Breast epithelium (tissue), 4 donors: ENCODE measurements at regions not wholly inside any gene's neighbourhood (a gene's known extent, or its start where the extent isn't known, plus 50 kb on each side); places are given as distances from the start of the nearest gene placed in this dataset.

Experiments used
- DNase-seq, 2 donors: peaks; one replicate each; pipeline ENCODE4 v3.0.0-alpha.2; 2019; ENCODE audit warnings: low spot score in 2 of 2
- H3K27ac ChIP-seq, 2 donors: fragments of 200-600 bp; sonication (generic) in 1 of 2; one replicate each; pipeline ENCODE4 v1.5.1; 2016 to 2019; ENCODE audit warnings: mild to moderate bottlenecking in 1 of 2
- H3K27me3 ChIP-seq, 2 donors: fragments of 200-600 bp; sonication (generic) in 1 of 2; one replicate each; pipeline versions ENCODE4 v1.5.1 to v1.6.0; 2017 to 2019; ENCODE audit warnings: control low read depth in 1 of 2, mild to moderate bottlenecking in 1 of 2
- H3K36me3 ChIP-seq: fragments of 200-600 bp; one replicate; pipeline ENCODE4 v1.5.1; 2019
- H3K4me1 ChIP-seq, 2 donors: fragments of 200-600 bp; sonication (generic); one replicate each; pipeline ENCODE4 v1.5.1; 2016 to 2019; ENCODE audit warnings: control low read depth in 1 of 2
- H3K4me3 ChIP-seq, 3 donors: fragments of 200-600 bp; sonication (generic); 1 replicate in 2 of 3; 2 replicates in 1 of 3; pipeline ENCODE4 v1.5.1; 2016 to 2019; ENCODE audit warnings: mild to moderate bottlenecking in 3 of 3, moderate library complexity in 2 of 3
- H3K9me3 ChIP-seq, 2 donors: fragments of 200-600 bp; sonication (generic) in 1 of 2; one replicate each; pipeline ENCODE4 v1.5.1; 2016 to 2019; ENCODE audit warnings: control low read depth in 1 of 2
- CTCF ChIP-seq, 3 donors: fragments of 450-650 bp; IDR thresholded peaks; one replicate each; pipeline ENCODE4 v1.5.1; 2016 to 2017; ENCODE audit warnings: antibody characterized with exemption in 3 of 3, mild to moderate bottlenecking in 3 of 3, moderate library complexity in 3 of 3
- POLR2A ChIP-seq: fragments of 450-650 bp; IDR thresholded peaks from one replicate; pipeline ENCODE4 v1.6.1; 2016; ENCODE audit warnings: antibody characterized with exemption, mild to moderate bottlenecking, moderate library complexity
- POLR2AphosphoS5 ChIP-seq, 3 donors: sonication (generic); formaldehyde crosslinking; IDR thresholded peaks; one replicate each; pipeline ENCODE4 v1.6.1; 2017; ENCODE audit warnings: antibody characterized with exemption in 3 of 3
- intact Hi-C: fragments of 100-400 bp; cut with DNase I; formaldehyde crosslinking; loops from one replicate; pipeline ENCODE4 v1.15.1; 2023; ENCODE audit warnings: low total_unique reads

GRCh38 chr2:67797801-67798540 lies 264.8 kb downstream of the C1D start:
- Histone ChIP-seq H3K4me3 (no peak overlapping the region), H3K36me3 (no peaks in the 10 kb centered on the region), H3K9me3 (no peaks in the 10 kb centered on the region), H3K27me3 (no peaks in the 10 kb centered on the region), H3K27ac (no peak overlapping the region), H3K4me1 (peaks cover 0 to 5% of the 10 kb centered on the region in 2 donors)
- intact Hi-C loops = no loop called here
- TF ChIP-seq CTCF (IDR thresholded peaks at IDR 0.05) (no peak), POLR2A (no peak), POLR2AphosphoS5 (IDR thresholded peaks at IDR 0.05) (no peak)
- no peak for DNase-seq

- intact Hi-C loops = no loop called here
- no peak for TF ChIP-seq CTCF (IDR thresholded peaks at IDR 0.05)
- TF ChIP-seq POLR2A = no peak
- TF ChIP-seq POLR2AphosphoS5 (IDR thresholded peaks at IDR 0.05) = no peak
Measured at GRCh38 chr2:67798541-67799160, 264.2 kb downstream of the C1D start.

GRCh38 chr2:67799886-67800285 lies 262.9 kb downstream of the C1D start:
- TF ChIP-seq POLR2A = no peak
- TF ChIP-seq POLR2AphosphoS5 (IDR thresholded peaks at IDR 0.05) = no peak
- TF ChIP-seq CTCF (IDR thresholded peaks at IDR 0.05) = no peak
- Histone ChIP-seq H3K4me1 (no peaks in the 10 kb centered on the region), H3K4me3 (no peak overlapping the region), H3K36me3 (no peaks in the 10 kb centered on the region), H3K27ac (no peak overlapping the region), H3K27me3 (no peaks in the 10 kb centered on the region), H3K9me3 (no peaks in the 10 kb centered on the region)
- DNase-seq = no peak
- intact Hi-C loops = no loop called here

More at GRCh38 chr2:67798541-67799160, 264.2 kb downstream of the C1D start:
- DNase-seq = no peak
- Histone ChIP-seq H3K4me3 (no peak overlapping the region), H3K27me3 (no peaks in the 10 kb centered on the region), H3K9me3 (no peaks in the 10 kb centered on the region), H3K27ac (no peak overlapping the region), H3K4me1 (no peaks in the 10 kb centered on the region), H3K36me3 (no peaks in the 10 kb centered on the region)

- Histone ChIP-seq H3K4me3 (no peak overlapping the region), H3K27ac (no peak overlapping the region), H3K4me1 (no peaks in the 10 kb centered on the region), H3K36me3 (no peaks in the 10 kb centered on the region), H3K27me3 (no peaks in the 10 kb centered on the region), H3K9me3 (peaks cover 0 to 3% of the 10 kb centered on the region in 2 donors)
- no peak for TF ChIP-seq CTCF (IDR thresholded peaks at IDR 0.05)
- no peak for TF ChIP-seq POLR2AphosphoS5 (IDR thresholded peaks at IDR 0.05)
- no peak for TF ChIP-seq POLR2A
- DNase-seq = no peak
- intact Hi-C loops = no loop called here
Measured at GRCh38 chr2:67802291-67802690, 260.5 kb downstream of the C1D start.

GRCh38 chr2:67802824-67803223 lies 260.0 kb downstream of the C1D start:
- no peaks in the 10 kb centered on the region for H3K36me3 ChIP-seq
- H3K27ac ChIP-seq = no peak overlapping the region
- TF ChIP-seq POLR2A = no peak
- TF ChIP-seq CTCF (IDR thresholded peaks at IDR 0.05) = no peak
- TF ChIP-seq POLR2AphosphoS5 (IDR thresholded peaks at IDR 0.05) = no peak
- intact Hi-C loops = no loop called here
- H3K27me3 ChIP-seq = no peaks in the 10 kb centered on the region
- peaks cover 0 to 8% of the 10 kb centered on the region in 2 donors for H3K9me3 ChIP-seq
- no peaks in the 10 kb centered on the region for H3K4me1 ChIP-seq
- no peak overlapping the region for H3K4me3 ChIP-seq
- DNase-seq = no peak
